ENCODE measurements at regions not wholly inside any gene's neighbourhood (a gene's known extent, or its start where the extent isn't known, plus 50 kb on each side); places are given as distances from the start of the nearest gene placed in this dataset.
"Not testable (repeated sequence)": the region's sequence is repeated elsewhere in the genome, so short reads cannot be mapped to it uniquely, and the experiment has no call there.

DNA sequence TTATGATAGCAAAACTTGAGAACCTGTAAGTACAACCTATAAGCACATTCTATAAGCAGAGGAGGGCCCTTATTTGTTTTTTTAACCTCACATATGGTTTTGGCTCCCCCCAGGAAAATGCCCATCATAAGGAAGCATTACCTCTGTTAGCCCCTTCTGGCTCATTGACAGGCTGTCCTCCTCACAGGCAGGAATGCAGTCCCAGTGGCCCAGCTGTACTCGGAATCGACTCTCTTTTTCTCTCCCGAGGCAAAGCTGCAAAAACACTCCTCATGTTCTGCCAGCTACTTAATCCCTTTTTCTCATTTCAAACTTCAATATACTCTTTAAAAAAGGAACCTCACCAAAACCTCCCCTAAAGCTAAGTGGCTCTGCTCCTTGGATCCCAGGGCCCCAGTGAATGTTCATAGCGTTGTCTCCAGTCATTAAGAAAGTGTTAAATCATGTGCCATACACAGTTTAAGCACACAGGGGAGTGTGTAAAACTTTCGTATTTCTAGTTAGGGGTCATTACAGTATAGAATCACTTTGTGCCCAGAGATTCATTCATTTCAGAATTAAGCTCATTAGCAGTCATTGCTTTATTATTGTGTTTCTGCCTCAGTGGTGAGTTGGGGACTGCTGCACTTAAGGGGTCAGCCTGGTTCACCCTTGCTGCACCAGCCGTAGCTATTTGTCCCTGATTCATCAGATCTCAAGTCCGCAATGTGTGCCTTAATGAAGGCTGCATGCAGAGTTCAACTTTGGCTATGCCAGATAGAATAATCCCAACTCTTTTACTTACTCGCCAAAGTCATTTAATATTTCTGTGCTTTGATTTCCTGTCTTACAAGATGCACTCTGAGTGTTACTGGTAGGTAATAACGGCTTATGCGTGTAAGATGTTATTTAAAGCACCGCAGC, 57.6 kb downstream of the JRKL start:
- no peak for DNase-seq

- DNase-seq = no peak
Measured at GRCh38 chr11:96448225-96448624, 58.4 kb downstream of the JRKL start.

DNA sequence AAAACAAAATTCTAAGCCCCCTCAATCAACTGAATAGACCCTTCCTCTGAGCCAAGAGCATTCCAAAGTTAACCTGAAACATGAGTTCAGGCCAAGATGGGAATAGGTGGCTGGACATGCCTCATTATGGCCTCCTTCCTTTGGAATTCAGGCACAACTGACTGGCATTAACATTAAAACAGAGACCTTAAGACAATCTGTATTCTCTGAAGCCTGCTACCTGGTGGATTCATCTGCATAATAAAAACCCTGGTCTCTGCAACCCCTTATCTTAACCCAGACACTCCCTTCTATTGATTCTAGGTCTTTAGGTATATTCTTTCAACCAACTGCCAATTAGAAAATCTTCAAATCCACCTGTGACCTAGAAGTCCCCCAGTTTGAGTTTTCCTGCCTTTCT, 66.3 kb downstream of the JRKL start:
- DNase-seq = no peak

DNA sequence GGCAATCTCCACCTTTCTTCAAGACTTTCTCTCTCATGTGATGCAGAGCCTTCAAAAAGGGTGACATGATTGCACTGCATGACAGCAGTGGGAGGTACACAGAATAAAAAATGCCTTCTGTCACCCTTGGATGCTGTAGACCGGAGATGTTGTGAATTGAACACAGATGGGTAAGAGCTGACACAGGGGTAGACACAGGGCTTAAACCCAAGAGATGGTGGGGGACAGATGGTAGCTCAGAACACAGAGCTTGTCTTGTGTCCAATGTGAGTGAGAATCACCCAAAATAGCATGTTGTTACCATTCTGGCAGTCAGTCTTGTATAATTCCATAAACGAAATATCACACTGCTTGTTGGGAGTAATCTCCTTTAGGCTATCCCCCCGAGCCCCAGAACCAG, 69.9 kb downstream of the JRKL start:
- no peak for DNase-seq

DNA sequence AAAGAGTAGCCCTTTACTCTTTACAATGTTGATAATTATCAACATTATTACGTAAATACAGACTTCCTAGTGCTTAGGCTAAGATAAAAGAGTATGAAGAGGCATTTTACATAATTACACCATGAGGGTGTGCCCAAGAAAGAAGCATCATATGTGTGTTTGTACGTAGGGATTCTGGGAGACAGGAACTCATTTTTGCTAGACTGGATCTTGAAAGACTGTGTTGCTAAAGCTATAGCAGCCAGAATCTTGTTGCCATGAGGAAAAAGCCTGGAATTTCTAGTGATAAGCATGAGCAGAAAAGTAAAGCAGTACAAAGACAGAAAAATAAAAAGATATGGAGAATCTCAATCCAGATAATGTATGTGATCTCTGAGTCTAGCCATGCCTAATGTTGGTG, 72.1 kb downstream of the JRKL start:
- DNase-seq = no peak

GRCh38 chr11:96464700-96465307, 75.0 kb downstream of the JRKL start:
- DNase-seq = peak in 1 of 2 donors; percentile 97

- DNase-seq = no peak
Measured at GRCh38 chr11:96465512-96465911, 75.7 kb downstream of the JRKL start.

GRCh38 chr11:96466607-96467006, 76.8 kb downstream of the JRKL start:
- DNase-seq = no peak

DNA sequence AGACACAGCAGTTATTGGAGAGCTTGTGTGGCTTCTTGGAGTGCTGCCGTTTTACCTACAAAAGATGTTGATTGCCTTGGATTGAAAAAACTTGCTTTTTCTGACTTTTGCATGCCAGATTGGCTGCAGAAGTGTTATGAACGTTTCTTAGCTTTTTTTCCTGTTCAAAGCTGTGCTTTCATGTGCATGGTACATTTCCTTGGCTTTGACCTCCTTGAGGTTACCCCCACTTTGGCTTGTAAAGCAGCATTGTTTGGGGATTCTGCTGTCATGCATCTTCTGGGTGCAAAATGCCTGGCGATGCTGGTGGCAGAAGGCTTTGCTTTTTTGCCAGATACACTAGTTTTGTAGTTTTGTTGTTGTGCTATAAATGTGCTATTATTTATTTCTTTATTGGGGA, 80.0 kb downstream of the JRKL start:
- no peak for DNase-seq

- DNase-seq = no peak
Measured at GRCh38 chr11:96470521-96470920, 80.7 kb downstream of the JRKL start.

GRCh38 chr11:96472085-96472484, 82.3 kb downstream of the JRKL start:
- DNase-seq = no peak

- no peak for DNase-seq
Measured at GRCh38 chr11:96474263-96474662, 84.5 kb downstream of the JRKL start.

DNA sequence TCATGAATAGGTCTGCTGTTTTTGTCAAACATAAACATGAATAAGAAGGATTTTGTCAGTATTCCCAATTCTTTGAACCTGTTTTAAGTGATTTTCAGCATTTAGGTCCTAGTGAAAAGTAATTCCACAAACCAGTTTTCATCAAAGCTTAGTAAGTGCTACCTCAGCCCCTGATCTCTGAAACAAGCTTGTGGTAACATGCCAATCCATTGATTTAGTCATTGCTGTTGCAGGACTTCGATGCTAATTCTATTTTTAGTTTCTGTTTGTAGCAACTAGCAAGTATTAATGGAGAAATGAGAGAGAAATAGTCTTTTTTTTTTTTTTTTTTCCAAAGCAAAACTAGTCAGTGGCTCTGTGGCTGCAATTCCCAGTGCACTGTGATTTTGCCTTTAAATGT, 91.4 kb downstream of the JRKL start:
- no peak for DNase-seq

DNA sequence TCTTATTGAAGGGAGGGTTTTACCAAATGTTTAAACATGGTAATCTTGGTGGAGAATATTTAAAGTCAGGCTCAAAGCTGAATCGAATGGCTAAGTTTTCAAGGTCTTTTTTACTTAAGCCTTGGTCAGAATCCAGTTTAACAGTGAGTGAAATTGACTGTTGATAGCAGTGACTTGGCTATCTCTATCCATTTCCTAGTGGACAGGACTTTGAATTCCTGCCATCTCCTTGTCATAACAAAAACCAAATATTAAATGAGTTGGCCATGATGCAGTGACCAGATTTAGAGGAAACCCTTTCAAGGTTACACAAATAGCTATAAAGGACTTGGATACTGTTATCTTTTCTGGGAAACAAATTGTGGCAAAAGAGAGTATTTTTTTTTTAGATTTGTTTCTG, 92.0 kb downstream of the JRKL start:
- DNase-seq = no peak

GRCh38 chr11:96482193-96482592, 92.4 kb downstream of the JRKL start:
- no peak for DNase-seq

- DNase-seq = no peak
Measured at GRCh38 chr11:96483374-96483955, 93.7 kb downstream of the JRKL start.

GRCh38 chr11:96484361-96484760, 94.5 kb downstream of the JRKL start:
- DNase-seq = no peak

DNA sequence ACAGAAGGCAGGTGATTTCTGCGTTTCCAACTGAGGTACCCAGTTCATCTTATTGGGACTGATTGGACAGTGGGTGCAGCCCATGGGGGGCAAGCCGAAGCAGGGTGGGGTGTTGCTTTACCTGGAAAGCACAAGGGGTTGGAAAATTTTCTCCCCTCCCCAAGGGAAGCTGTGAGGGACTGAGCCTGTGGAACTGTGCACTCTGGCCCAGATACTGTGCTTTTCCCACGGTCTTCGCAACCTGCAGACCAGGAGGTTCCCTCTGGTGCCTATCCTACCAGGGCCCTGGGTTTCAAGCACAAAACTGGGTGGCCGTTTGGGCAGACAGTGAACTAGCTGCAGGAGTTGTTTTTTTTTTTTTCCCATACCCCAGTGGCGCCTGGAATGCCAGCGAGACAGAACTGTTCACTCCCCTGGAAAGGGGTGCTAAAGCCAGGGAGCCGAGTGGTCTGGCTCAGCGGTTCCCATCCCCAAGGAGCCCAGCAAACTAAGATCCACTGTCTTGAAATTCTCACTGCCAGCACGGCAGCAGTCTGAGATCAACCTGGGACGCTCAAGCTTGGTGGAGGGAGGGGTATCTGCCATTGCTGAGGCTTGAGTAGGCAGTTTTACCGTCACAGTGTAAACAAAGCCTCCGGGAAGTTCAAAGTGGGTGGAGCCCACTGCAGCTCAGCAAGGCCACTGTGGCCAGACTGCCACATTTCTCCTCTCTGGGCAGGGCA, 97.2 kb downstream of the JRKL start:
- DNase-seq = no peak

DNA sequence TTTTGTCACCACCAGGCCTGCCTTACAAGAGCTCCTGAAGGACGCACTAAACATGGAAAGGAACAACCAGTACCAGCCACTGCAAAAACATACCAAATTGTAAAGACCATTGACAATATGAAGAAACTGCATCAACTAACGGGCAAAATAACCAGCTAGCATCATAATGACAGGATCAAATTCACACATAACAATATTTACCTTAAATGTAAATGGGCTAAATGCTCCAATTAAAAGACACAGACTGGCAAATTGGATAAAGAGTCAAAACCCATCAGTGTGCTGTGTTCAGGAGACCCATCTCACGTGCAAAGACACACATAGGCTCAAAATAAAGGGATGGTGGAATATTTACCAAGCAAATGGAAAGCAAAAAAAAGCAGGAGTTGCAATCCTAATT, 99.1 kb downstream of the JRKL start:
- not testable (repeated sequence) for DNase-seq

GRCh38 chr11:96500440-96500839, 110.6 kb downstream of the JRKL start:
- DNase-seq = no peak

DNA sequence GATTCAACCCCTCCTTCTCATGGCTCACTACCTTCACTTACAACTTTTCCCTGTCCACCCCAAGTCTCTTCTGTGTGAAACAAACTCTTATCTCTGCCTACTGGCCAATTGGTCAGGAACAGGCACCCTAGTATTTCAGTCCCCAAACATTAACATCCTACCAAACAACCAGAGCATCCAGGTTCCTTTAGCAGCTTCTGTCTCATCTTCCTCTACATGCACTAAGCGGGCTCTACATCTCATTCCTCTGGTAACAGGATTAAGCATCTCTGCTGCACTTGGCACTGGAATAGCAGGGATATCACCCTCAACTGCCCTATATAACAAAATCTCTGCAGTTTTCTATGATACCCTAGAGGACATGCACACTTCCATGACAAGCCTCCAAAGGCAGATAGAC, 116.2 kb downstream of the JRKL start:
- no peak for DNase-seq

- no peak for DNase-seq
Measured at GRCh38 chr11:96506953-96507354, 117.1 kb downstream of the JRKL start.

DNA sequence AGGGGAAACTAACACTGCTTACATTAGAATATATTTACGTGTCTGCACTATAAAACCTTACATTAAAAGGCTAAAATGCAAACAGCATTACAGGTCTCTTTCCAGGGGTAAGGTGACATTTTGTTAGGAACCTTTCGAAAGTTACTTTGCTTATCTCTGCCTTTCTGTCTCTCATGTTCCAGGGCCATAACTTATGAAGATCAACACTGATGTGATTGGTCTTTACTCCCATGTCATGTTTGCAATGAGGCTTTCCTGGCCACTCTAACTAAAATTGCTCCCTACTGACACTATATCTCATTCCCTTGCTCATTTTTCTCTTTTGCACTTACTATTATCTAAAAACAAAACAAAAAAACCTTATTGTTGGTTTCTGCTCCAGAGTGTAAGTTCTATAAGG, 119.0 kb downstream of the JRKL start:
- DNase-seq = no peak

All from hippocampal formation (tissue), 2 donors.